ENCODE measurements at regions not wholly inside any gene's neighbourhood (a gene's known extent, or its start where the extent isn't known, plus 50 kb on each side); places are given as distances from the start of the nearest gene placed in this dataset.
"Not testable (repeated sequence)": the region's sequence is repeated elsewhere in the genome, so short reads cannot be mapped to it uniquely, and the experiment has no call there.

DNA sequence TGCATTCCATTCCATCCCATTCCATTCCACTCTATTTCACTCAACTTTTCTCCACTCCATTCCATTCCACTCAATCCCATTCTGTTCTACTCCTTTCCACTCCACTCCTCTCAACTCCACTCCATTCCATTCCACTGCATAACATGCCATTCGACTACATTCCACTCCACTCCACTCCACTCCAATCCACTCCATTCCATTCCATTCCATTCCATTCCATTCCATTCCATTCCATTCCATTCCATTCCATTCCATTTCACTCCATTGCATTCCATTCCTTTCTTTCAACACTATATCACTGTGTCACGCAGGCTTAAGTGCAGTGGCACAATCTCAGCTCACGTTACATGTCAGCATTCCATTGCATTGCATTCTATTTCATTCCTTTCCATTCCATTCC is 1430.4 kb downstream of the TSPY10 start:
- not testable (repeated sequence) for DNase-seq

DNA sequence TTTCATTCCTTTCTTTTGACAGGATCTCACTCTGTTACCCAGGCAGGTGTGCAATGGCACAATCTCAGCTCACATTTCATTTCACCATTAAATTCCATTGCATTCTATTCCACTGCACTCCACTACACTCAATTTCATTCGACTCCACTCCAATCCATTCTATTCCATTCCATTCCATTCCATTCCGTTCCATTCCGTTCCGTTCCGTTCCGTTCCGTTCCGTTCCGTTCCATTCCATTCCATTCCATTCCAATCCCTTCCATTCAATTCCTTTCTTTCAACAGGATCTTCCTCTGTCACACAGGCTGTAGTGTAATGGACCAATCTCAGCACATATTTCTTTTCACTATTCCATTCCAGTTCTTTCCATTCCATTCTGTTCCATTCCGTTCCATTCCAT is 1445.7 kb downstream of the TSPY10 start:
- DNase-seq, result no peak

DNA sequence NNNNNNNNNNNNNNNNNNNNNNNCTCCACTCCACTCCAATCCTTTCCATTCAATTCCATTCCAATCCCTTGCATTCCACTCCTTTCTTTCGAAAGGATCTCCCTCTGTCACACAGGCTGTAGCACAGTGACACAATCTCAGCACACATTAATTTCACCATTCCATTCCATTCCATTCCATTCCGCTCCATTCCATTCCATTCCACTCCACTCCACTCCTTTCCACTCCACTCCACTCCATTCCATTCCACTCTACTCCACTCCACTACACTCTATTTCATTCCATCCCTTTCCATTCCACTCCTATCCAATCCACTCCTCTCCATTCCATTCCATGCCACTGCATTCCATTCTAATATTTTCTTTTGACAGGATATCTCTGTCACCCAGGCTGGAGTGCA is 1459.0 kb downstream of the TSPY10 start:
- no peak for DNase-seq

DNA sequence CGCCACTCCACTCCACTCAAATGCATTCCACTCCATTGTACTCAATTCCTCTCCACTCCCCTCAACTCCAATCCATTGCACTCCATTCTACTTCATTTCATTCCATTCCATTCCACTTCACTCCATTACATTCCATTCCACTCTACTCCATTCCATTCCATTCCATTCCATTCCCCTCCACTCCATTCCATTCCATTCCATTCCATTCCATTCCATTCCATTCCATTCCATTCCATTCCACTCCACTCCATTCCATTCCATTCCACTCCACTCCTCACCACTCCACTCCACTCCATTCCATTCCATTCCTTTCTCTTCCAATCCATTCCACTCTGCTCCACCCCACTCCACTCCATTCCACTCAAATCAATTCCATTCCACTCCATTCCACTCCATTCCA is 1459.9 kb downstream of the TSPY10 start:
- DNase-seq, result no peak

DNA sequence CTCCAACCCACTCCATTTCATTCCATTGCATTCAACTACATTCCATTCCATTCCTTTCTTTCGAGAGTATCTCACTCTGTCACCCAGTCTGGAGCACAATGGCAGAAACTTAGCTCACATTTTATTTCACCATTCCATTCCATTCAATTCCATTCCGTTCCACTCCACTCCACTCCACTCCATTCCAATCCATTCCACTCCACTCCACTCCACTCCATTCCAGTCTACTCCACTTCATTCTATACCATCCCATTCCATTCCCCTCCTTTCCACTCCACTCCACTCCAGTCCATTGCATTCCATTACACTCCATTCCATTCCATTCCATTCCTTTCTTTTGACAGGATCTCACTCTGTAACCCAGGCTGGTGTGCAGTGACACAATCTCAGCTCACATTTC is 1466.3 kb downstream of the TSPY10 start:
- DNase-seq, result no peak

DNA sequence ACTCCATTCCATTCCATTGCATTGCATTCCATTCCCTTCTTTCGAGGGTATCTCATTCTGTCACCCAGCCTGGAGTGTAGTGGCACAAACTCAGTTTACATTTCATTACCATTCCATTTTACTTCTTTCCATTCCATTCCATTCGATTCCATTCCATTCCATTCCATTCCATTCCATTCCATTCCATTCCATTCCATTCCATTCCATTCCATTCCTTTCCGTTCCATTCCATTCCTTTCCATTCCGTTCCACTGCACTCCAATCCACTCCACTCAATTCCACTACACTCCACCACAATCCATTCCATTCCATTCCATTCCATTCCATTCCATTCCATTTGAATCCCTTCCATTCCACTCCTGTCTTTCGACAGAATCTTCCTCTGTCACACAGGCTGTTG is 1472.0 kb downstream of the TSPY10 start:
- not testable (repeated sequence) for DNase-seq

DNA sequence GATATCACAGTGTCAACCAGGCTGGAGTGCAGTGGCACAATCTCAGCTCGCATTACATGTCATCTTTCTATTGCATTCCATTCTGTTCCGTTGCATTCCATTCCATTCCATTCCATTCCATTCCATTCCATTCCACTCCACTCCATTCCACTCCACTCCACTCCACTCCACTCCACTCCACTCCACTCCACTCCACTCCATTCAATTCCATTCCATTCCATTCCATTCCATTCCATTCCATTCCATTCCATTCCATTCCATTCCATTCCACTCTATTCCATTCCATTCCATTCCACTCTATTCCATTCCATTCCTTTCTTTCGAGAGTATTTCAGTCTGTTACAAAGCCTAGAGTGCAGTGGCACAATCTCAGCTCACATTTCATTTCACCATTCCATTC is 1486.5 kb downstream of the TSPY10 start:
- DNase-seq, result not testable (repeated sequence)

DNA sequence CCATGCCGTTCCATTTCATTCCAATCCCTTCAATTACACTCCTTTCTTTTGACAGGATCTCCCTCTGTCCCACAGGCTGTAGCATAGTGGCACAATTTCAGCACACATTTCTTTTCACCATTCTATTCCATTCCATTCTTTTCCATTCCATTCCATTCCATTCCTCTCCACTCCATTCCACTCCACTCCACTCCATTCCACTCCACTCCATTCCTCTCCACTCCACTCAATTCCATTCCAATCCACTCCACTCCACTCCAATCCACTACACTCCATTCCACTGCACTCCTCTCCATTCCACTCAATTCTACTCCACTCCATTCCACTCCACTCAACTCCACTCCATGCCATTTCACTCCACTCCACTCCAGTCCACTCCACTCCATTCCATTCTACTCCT is 1495.1 kb downstream of the TSPY10 start:
- DNase-seq, result no peak

DNA sequence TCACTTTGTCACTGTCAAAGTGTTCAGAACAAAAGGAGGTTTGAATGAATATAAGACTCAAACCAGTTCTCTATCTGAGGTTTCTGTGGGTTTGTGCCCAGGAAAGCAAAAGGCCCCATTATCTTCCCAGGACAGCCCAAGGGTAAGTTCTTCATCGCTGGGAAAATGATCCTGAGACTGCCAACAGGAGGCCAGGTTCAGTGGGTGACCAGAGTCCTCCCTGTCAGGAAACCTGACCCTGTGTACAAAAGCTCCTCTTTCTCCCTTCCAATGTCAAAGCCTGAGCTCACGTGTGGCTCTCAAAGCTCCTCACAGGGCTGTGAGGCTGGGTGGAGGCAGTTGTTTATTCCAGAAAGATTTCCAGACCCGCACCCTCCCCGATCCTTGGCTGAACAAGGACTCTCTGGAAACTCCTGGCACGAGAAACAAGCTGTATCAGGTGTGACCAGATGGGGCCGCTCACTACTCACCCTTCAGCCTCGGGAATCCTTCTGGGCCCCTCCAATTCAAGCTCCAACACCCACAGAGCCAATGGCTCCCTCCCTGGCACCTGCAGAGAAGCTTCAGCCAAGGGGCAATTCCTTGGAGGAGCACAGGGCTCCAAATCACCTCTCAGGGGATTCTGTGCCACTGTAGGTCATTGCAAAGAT is 1516.7 kb downstream of the TSPY10 start:
- no peak for DNase-seq

DNA sequence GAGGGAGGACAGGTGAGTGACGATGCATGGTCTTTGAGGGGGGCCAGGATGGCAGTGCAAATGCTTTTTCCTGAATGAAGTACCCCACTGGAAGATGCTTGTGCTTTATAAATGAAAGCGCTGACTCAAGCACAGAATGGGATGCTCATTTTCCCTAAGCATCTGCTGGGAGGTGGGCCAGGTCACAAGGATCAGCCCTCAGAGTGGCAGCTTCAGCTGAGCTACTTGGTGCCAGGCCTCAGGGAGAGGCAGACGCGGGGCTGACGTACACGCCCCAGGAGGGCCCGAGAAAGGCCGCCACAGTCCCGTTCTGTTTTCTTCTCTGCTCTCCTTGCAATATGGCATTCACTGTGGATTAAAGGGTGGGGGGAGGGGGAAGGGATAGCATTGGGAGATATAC is 1535.8 kb downstream of the TSPY10 start:
- no peak for DNase-seq

DNA sequence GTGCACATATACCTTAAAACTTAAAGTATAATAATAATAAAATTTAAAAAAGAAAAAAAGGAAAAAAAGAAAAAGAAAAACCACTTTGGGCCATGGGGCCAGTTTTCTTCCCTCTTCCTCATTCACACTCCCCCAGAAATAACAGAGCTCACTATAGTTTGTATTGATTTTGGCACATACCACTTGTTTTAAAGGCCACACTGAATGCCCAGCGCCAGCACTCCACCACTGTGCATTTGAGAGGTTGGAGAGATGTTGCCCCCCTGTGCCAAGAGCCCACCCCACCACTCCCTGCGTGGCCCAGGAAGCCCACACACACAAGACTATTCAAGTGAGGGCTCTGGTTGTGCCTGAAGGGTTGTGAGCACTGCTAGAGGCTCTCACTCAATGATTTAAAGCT is 1536.3 kb downstream of the TSPY10 start:
- no peak for DNase-seq

DNA sequence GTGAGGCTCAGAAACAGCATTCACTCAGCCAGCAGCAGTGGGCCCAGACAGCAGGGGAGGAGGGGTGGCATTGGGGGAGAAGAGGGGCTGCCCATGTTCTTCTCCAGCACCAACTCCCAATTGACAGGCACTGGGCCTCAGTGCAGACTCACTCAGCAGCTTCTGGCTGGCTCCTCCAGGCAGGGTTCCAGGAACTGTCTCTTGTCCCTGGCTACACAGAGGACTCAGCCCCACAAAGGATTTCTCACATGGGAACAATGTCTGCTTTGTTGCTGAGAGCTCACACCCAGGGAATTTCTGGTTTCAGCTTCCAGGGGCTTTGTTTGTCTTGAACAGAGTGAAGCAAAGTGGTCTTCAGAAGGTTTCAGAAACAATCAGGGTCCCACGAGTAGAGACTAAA is 1536.7 kb downstream of the TSPY10 start:
- no peak for DNase-seq

DNA sequence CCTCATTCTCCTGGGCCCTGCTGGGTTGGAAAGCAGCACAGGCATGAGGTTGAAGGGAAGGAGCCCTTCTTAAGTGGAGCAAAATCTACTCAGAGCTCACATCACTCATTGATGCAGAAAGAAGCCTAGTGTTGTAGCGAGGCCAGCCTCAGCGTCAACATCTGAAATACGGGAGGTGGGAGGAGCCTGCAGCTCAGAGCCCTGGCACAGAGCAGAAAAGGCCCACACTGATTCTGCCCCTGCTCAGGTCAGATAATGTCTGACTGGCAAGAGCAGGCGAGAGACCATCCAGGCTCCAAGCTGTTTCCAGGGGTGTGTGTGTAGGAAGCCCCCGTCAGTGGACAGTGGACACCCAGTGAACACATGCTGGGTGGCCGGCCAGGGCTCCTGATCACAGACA is 1541.6 kb downstream of the TSPY10 start:
- no peak for DNase-seq

DNA sequence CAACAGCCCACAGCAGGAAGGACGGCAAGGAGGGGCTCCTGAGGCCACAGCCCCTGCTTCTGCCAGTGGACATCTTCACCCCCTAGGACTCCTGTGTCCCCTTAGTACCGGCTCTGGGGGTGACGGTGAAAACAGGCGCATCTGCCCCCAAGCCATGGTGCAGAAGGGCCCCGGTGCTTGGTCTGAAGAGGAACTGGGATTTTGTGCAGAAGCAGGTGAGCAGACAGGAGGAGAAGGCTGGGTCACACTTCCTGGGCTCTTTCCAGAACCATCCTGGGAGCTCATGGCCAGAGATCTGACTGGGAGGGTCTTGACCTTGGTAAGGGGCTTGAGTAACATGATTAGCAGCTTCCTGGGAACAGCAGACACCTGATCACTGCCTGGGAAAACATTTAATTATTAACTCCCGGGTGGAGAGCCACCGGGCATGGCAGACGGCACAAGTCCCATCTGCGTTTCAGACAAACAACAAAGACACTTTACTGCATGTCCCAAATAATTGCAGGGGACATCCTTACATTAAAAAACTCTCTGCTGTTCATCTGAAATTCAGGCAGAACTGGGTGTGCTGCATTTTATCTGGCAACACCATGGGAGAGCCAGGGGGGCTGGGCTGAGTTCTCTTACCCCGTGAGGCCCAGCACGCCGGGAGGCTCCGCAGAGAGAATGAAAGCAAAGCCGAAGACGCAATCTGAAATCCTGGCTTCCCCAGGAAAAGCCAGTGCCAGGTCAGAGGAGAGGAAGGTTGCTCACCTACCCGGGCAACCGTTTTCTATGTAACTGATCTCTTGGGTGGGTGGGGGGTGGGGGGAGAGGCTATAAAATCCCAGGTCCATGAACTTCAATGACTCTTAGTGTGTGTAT is 1542.8 kb downstream of the TSPY10 start:
- DNase-seq, result no peak

DNA sequence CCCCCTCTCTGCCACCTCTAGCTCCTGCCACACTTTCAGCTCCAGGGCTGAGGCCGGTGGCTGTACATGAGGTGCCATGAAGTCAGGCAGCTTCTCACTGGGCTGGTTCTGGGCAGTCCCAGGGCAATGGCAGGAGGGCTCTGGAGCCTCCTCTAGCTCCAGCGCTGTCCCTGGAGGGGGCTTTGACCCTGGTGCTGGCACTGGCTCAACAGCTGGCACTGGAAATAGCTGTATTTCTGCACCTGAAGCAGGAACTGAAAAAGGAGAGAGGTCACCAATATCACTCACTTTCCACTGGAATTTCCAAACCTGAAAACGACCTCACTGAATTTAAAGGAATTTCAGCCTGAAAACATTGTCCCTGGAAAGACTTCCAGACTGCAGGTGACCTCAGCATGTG is 1558.1 kb downstream of the TSPY10 start:
- not testable (repeated sequence) for DNase-seq

DNA sequence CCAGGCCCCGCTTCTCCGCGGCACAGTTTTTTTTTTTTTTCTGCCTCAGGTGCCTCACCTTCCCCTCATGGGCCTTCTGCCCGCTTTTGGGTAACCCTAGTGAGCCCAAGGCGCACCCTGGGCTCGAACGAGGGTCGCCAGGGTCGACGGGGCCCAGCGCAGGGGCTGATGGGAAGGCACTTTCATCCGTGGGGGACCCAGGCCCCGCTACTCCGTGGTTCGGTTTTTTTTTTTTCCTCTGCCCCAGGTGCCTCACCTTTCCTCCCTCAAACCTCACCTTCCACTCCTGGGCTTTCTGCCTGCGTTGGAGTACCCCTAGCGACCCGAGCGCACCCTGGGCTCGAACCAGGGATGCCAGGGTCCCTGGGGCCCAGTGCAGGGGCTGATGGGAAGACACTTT is 1569.8 kb downstream of the TSPY10 start:
- DNase-seq, result not testable (repeated sequence)

DNA sequence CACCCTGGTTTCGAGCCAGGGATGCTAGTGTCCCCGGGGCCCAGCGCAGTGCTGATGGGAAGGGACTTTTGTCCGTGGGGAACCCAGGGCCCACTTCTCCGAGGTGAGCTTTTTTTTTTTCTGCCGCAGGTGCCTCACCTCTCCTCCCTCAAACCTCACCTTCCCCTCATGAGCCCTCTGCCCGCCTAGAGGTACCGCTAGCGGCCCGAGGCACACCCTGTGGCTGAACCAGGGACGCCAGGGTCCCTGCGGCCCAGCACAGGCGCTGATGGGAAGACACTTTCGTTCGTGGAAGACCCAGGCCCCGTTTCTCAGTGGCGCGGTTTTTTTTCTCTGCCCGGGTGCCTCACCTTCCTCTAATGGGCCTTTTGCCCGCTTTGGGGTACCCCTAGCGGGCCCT is 1570.7 kb downstream of the TSPY10 start:
- DNase-seq, result not testable (repeated sequence)

DNA sequence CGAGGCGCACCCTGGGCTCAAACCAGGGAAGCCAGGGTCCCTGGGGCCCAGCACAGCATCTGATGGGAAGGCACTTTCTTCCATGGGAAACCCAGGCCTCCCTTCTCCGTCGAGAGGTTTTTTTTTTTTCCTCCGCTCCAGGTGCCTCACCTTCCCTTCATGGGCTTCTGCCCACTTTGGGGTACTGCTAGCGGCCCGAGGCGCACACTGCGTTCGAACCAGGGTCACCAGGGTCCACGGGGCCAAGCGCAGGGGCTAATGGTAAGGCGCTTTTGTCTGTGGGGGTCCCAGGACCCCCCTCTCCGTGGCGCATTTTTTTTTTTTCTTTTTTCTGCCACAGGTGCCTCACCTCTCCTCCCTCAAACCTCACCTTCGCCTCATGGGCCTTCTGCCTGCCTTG is 1571.3 kb downstream of the TSPY10 start:
- DNase-seq, result no peak

DNA sequence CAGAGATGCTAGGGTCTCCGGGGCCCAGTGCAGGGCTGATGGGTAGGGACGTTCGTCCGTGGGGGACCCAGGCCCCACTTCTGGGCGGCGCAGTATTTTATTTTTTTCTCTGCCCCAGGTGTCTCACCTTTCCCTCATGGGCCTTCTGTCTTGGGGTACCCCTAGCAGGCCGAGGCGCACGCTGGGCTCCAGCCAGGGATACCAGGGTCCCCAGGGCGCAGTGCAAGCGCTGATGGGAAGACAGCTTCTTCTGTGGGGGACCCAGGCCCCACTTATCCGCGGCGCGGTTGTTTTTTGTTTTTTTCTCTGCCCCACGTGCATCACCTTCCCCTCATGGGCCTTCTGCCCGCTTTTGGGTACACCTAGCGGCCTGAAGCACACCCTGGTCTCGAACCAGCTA is 1572.8 kb downstream of the TSPY10 start:
- not testable (repeated sequence) for DNase-seq

DNA sequence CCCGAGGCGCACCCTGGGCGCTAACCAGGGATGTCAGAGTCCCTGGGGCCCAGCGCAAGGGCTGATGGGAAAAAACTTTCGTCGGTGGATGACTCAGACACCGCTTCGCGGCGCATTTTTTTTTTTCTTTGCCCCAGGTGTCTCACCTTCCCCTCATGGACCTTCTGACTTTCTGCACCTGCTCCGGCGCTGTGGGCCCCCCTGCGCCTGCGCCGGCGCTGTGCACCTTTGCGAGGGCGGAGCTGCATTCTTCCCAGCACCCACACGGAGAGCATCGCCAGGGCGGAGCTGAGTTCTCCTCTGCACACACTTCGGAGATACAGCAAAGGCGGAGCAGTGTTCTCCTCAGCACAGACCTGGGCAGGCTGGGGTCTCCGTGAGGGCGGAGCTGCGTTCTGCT is 1575.3 kb downstream of the TSPY10 start:
- not testable (repeated sequence) for DNase-seq

DNA sequence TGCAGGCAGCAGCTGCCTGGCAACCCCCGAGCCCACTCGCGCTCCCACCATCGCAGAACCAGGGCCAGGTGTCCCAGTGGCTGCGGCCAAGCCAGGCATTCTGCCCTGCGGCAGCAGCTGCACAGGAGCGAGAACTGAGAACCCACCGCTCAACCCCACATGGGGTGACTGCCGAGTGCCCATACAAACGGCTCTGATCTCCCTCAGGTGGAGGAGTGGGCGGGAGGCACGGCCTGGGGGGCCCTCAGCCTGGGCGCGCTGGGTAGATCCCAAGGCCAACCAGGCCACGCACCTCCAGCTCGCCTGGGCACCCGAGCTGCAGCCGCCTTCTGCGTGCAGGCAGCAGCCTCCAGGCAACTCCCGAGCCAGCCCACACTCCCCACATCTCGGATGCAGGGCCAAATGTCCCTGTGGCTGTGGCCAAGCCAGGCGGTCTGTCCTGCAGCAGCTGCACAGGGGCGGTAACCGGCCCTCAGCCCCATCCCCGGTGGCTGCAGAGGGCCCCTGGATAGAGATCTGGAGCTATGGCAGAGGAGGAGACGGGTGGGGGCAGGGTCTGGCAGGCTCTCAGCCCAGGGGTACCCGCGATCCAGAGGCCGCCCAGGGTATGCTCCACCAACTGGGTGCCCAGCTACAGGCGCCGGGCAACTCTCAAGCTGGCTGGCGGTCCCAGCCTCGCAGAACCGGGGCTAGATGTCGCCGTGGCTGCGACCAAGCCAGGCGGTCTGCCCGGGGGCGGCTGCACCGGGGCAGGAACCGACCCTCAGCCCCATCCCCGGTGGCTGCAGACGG is 1579.6 kb downstream of the TSPY10 start:
- DNase-seq, result not testable (repeated sequence)

DNA sequence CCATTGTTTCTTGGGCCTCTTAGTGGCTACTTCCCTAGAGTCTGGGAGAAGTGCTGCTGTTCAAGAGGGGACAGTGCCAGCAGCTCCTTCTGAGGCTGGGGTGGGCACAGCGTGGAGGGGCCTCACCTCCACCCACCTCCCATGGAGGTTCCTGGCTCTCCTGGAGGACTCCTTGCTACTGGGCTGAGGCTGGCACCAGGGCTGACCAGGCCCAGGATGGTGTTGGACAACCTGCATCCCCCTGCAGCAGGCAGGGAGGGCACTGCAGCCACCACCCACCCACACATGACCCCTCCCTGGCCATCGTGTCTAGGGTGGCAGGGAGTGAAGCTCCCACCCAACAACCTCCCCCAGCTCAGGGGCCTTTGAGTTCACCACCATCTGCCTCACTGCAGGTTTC is 1549.3 kb upstream of the USP9Y start:
- not testable (repeated sequence) for DNase-seq

DNA sequence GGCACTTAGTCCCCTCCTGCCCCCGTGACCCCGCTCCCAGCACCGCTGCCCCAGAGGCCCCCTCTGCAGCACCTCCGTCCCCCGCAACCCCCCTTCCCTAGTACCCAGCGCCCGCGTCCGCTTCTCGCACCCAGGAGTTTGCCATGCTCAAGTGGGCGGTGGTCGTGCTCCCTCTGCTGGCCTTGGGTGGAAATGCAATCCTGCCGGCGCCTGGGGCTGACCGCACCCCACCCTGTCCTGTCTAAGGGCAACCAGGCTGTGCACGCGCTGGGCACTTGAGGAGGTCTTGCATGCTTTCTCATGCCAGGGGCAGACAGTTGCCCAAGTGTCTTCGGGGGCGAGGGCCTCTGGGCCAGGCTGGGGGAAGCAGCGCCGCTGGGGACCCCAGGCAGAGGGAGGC is 1544.9 kb upstream of the USP9Y start:
- not testable (repeated sequence) for DNase-seq

DNA sequence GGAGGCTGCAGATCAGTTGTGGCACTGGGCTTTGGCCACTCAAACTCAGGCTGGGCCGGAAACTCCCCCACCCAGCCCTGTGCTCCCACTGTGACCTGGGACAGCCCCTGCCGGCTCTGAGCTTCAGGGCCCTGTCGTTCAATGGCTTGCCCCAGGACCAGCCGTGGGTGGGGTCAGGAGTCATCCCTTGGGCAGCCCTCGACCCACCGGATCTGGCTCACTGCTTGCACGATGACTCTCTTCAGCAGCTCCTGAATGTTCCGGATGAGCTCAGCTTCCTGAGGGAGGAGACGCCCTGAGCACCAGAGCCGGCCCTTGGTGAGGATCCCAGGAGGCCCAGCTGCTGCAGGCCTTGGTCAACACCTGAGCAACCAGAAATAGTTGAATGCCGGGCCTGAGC is 1544.2 kb upstream of the USP9Y start:
- not testable (repeated sequence) for DNase-seq

All from activated CD4-positive, alpha-beta T cell treated with anti-CD3 and anti-CD28 coated beads for 48 hours (primary cell).